SK-N-SH (cell line): ENCODE measurements at regions not wholly inside any gene's neighbourhood (a gene's known extent, or its start where the extent isn't known, plus 50 kb on each side); places are given as distances from the start of the nearest gene placed in this dataset.

Source experiments
- CTCF ChIP-seq: fragments of 200-600 bp; sonication (generic); IDR thresholded peaks from 2 replicates; pipeline ENCODE4 v1.6.1; 2017; ENCODE audit warnings: antibody characterized with exemption, mild to moderate bottlenecking, moderate library complexity
- RFX5 ChIP-seq: IDR thresholded peaks from 2 replicates; pipeline ENCODE4 v1.6.1; 2012; ENCODE audit warnings: mild to moderate bottlenecking, improper control_type of control experiment, low read length
- TAF1 ChIP-seq: IDR thresholded peaks from 2 replicates; pipeline ENCODE4 v1.6.1; 2012; ENCODE audit warnings: low read depth, mild to moderate bottlenecking, low read length, moderate library complexity, borderline replicate concordance
- TCF12 ChIP-seq: IDR thresholded peaks from 2 replicates; pipeline ENCODE4 v1.4.0; 2012
- ZBTB33 ChIP-seq: IDR thresholded peaks from 2 replicates; pipeline ENCODE4 v1.4.0; 2012; ENCODE audit warnings: low read depth, borderline replicate concordance

- no peak for TF ChIP-seq TCF12
- no peak for TF ChIP-seq RFX5
- TF ChIP-seq CTCF = no peak
- no peak for TF ChIP-seq ZBTB33
- TF ChIP-seq TAF1 = no peak
These were observed 214.1 kb upstream of the DAPK1 start for GRCh38 chr9:87283585-87283984.
